GM18907 (cell line): ENCODE measurements at regions not wholly inside any gene's neighbourhood (a gene's known extent, or its start where the extent isn't known, plus 50 kb on each side); places are given as distances from the start of the nearest gene placed in this dataset.

Source experiments
- ATAC-seq: cut with Tn5 transposase; IDR thresholded peaks from one replicate; pipeline ENCODE4 v1.9.1; 2021; ENCODE audit warnings: mild to moderate bottlenecking, moderate library complexity; ENCODE audit not compliant: unreplicated experiment

- ATAC-seq: no peak
Measured at GRCh38 chr9:129390541-129390940, 212.5 kb upstream of the IER5L start.

GRCh38 chr9:129387822-129388221, 209.8 kb upstream of the IER5L start:
- no peak for ATAC-seq

- no peak for ATAC-seq
Measured at GRCh38 chr9:129386812-129387177, 208.7 kb upstream of the IER5L start.

- no peak for ATAC-seq
Measured at GRCh38 chr9:129385211-129385934, 207.3 kb upstream of the IER5L start.

- ATAC-seq: no peak
Measured at GRCh38 chr9:129384491-129385210, 206.6 kb upstream of the IER5L start.

GRCh38 chr9:129383561-129384490, 205.8 kb upstream of the IER5L start:
- ATAC-seq: peak; percentile 79

GRCh38 chr9:129383019-129383560, 205.0 kb upstream of the IER5L start:
- peak; percentile 23 for ATAC-seq

- no peak for ATAC-seq
Measured at GRCh38 chr9:129382281-129383018, 204.4 kb upstream of the IER5L start.

- ATAC-seq: no peak
Measured at GRCh38 chr9:129381481-129381957, 203.5 kb upstream of the IER5L start.

- ATAC-seq: no peak
Measured at GRCh38 chr9:129380961-129381401, 202.9 kb upstream of the IER5L start.

GRCh38 chr9:129379886-129380285, 201.8 kb upstream of the IER5L start:
- ATAC-seq: no peak

GRCh38 chr9:129379181-129379836, 201.2 kb upstream of the IER5L start:
- ATAC-seq: no peak

- no peak for ATAC-seq
Measured at GRCh38 chr9:129377931-129378661, 200.0 kb upstream of the IER5L start.

- ATAC-seq: no peak
Measured at GRCh38 chr9:129377181-129377580, 199.1 kb upstream of the IER5L start.

GRCh38 chr9:129375845-129376244, 197.8 kb upstream of the IER5L start:
- no peak for ATAC-seq

- ATAC-seq: no peak
Measured at GRCh38 chr9:129374651-129375050, 196.6 kb upstream of the IER5L start.

- no peak for ATAC-seq
Measured at GRCh38 chr9:129374231-129374630, 196.2 kb upstream of the IER5L start.

- ATAC-seq: no peak
Measured at GRCh38 chr9:129373361-129373760, 195.3 kb upstream of the IER5L start.

- no peak for ATAC-seq
Measured at GRCh38 chr9:129370770-129371169, 192.7 kb upstream of the IER5L start.
